SJSA1 (cell line): ENCODE measurements at regions not wholly inside any gene's neighbourhood (a gene's known extent, or its start where the extent isn't known, plus 50 kb on each side); places are given as distances from the start of the nearest gene placed in this dataset.

Source experiments
- DNase-seq, 2 experiments: peaks; one replicate each; pipeline ENCODE4 v3.0.0-alpha.2; 2015 to 2020; ENCODE audit warnings: low spot score in 2 of 2, low read depth in 1 of 2
- H3K27ac ChIP-seq: fragments of 250-450 bp; sonication (Bioruptor Pico); 2 replicates; pipeline ENCODE4 v1.5.1; 2020; ENCODE audit warnings: mild to moderate bottlenecking, moderate library complexity
- H3K27me3 ChIP-seq: fragments of 250-450 bp; sonication (Bioruptor Pico); replicated peaks from 2 replicates; pipeline ENCODE4 v1.5.1; 2020; ENCODE audit warnings: mild to moderate bottlenecking, moderate library complexity
- H3K36me3 ChIP-seq: fragments of 250-450 bp; sonication (Bioruptor Pico); 2 replicates; pipeline ENCODE4 v1.5.1; 2020; ENCODE audit warnings: mild to moderate bottlenecking
- H3K4me1 ChIP-seq: fragments of 250-450 bp; sonication (Bioruptor Pico); replicated peaks from 2 replicates; pipeline ENCODE4 v1.6.1; 2021; ENCODE audit warnings: mild to moderate bottlenecking
- H3K4me3 ChIP-seq: fragments of 250-450 bp; sonication (Bioruptor Pico); 2 replicates; pipeline ENCODE4 v1.5.1; 2020; ENCODE audit warnings: mild to moderate bottlenecking
- H3K9me3 ChIP-seq: fragments of 250-450 bp; sonication (Bioruptor Pico); replicated peaks from 2 replicates; pipeline ENCODE4 v1.5.1; 2020; ENCODE audit warnings: mild to moderate bottlenecking

- H3K4me1 ChIP-seq, result no peaks in the 10 kb centered on the region
Measured at GRCh38 chr7:12102527-12102926, 108.6 kb upstream of the TMEM106B start.

DNA sequence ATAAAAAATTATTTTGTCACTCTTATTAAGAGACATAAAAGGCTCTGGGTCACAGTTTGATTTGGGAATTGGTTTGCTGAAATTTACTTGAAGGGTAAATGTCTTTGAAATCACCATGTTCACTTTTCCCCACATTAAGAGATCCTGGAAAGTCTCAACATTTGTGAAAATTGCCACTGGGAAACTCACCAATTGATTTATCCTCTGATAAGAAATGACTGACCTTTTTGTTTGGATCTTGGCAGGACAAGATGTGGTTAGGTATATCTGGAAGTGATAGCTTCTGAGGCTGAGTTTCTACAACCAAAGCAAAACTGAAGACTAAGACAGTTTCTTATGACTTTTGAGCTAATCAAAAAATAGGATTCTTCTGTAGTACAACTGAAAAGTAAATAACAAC is 107.1 kb upstream of the TMEM106B start:
- Histone ChIP-seq H3K27me3 (peaks cover 6% of the 10 kb centered on the region; the same call in 1 of the 2 replicates), H3K27ac (no peak overlapping the region)
- no peak for DNase-seq

More at GRCh38 chr7:12102527-12102926, 108.6 kb upstream of the TMEM106B start:
- peaks cover 6% of the 10 kb centered on the region; the same call in 1 of the 2 replicates for H3K27me3 ChIP-seq
- no peak overlapping the region for H3K4me3 ChIP-seq
- H3K27ac ChIP-seq, result no peak overlapping the region
- H3K36me3 ChIP-seq, result no peaks in the 10 kb centered on the region
- H3K9me3 ChIP-seq, result no peaks in the 10 kb centered on the region
- DNase-seq, result no peak

GRCh38 chr7:12107381-12107780 is 103.7 kb upstream of the TMEM106B start:
- Histone ChIP-seq H3K27me3 (peaks cover 6% of the 10 kb centered on the region), H3K9me3 (no peaks in the 10 kb centered on the region), H3K36me3 (no peaks in the 10 kb centered on the region), H3K27ac (no peak overlapping the region), H3K4me3 (no peak overlapping the region), H3K4me1 (peaks cover 3% of the 10 kb centered on the region; the same call in 1 of the 2 replicates)
- DNase-seq, result no peak

More for the DNA sequence above, 107.1 kb upstream of the TMEM106B start:
- Histone ChIP-seq H3K4me1 (peaks cover 3% of the 10 kb centered on the region; the same call in 1 of the 2 replicates), H3K36me3 (no peaks in the 10 kb centered on the region), H3K9me3 (no peaks in the 10 kb centered on the region), H3K4me3 (no peak overlapping the region)

GRCh38 chr7:12107841-12108254 is 103.2 kb upstream of the TMEM106B start:
- H3K27ac ChIP-seq, result no peak overlapping the region
- H3K36me3 ChIP-seq, result no peaks in the 10 kb centered on the region
- H3K4me1 ChIP-seq, result peaks cover 3% of the 10 kb centered on the region; the same call in 1 of the 2 replicates
- DNase-seq, result peak in 1 of 2 experiments; percentile 4
- peaks cover 6% of the 10 kb centered on the region for H3K27me3 ChIP-seq
- H3K4me3 ChIP-seq, result no peak overlapping the region
- no peaks in the 10 kb centered on the region for H3K9me3 ChIP-seq

DNA sequence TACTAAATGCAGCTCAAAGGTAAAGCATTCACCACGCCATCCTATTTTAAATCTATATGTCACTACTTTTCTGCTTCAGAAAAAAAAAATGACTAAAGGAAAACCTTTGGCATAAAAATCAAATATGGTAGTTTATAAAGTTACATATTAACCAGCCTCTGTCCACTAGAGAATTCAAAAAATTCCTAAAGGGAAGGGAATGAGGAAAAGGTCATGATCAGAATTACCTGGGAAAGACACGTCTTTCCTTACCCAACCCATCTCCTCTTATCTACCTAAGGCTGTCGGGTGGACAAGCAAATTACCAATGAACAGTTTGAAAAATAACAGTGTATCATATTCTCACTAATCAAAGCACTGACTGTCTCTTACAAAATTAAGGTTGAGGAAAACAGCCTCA is 100.7 kb upstream of the TMEM106B start:
- H3K36me3 ChIP-seq, result no peaks in the 10 kb centered on the region
- H3K9me3 ChIP-seq, result no peaks in the 10 kb centered on the region
- H3K4me1 ChIP-seq, result peaks cover 3% of the 10 kb centered on the region; the same call in 1 of the 2 replicates
- no peak overlapping the region for H3K4me3 ChIP-seq
- no peaks in the 10 kb centered on the region; the same call in 1 of the 2 replicates for H3K27me3 ChIP-seq
- no peak for DNase-seq
- no peak overlapping the region for H3K27ac ChIP-seq

GRCh38 chr7:12111422-12112405 is 99.4 kb upstream of the TMEM106B start:
- no peak overlapping the region for H3K27ac ChIP-seq

GRCh38 chr7:12117170-12117569 is 93.9 kb upstream of the TMEM106B start:
- H3K4me1 ChIP-seq, result no peaks in the 10 kb centered on the region
- no peaks in the 10 kb centered on the region for H3K36me3 ChIP-seq
- DNase-seq, result no peak
- no peaks in the 10 kb centered on the region for H3K27me3 ChIP-seq
- no peak overlapping the region for H3K4me3 ChIP-seq
- no peak overlapping the region for H3K27ac ChIP-seq
- H3K9me3 ChIP-seq, result no peaks in the 10 kb centered on the region

More at GRCh38 chr7:12111422-12112405, 99.4 kb upstream of the TMEM106B start:
- Histone ChIP-seq H3K36me3 (no peaks in the 10 kb centered on the region), H3K9me3 (no peaks in the 10 kb centered on the region), H3K4me1 (peaks cover 3% of the 10 kb centered on the region; the same call in 1 of the 2 replicates), H3K27me3 (no peaks in the 10 kb centered on the region; the same call in 1 of the 2 replicates), H3K4me3 (no peak overlapping the region)
- peak in 1 of 2 experiments; percentile 28 for DNase-seq

DNA sequence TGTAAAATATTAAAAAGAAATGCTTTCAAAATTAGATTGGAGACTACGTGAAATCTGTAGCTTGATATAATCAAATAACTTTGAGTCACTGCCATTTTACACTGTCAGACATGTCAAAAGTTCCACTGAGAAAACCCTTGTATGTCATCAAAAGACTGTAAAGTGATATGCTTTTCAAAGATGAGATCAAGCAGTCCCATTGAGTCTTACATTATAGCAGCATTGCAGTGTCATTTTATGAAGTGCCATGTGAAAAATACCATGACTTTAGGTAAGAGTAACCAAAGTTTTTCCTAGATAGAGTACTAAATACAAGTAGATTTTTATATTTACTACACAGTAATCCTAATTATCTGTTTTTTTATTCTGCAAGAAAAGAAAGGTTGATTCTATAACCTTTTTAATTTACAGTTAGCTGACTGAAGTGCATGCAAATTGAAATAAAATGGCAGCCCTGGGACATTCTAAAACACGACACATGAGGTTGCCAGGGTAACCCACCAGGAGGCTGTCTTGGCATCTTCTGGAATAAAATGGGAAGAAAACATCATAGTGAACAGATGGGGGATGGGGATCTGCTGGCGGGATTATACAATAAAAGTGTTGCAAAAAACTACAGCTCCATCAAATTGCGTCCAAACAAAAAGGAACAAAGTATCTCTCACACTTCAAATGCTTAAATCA is 91.3 kb upstream of the TMEM106B start:
- H3K9me3 ChIP-seq, result no peaks in the 10 kb centered on the region
- H3K36me3 ChIP-seq, result no peaks in the 10 kb centered on the region
- H3K27ac ChIP-seq, result no peak overlapping the region
- no peaks in the 10 kb centered on the region for H3K27me3 ChIP-seq
- H3K4me3 ChIP-seq, result no peak overlapping the region
- H3K4me1 ChIP-seq, result no peaks in the 10 kb centered on the region
- DNase-seq, result no peak

DNA sequence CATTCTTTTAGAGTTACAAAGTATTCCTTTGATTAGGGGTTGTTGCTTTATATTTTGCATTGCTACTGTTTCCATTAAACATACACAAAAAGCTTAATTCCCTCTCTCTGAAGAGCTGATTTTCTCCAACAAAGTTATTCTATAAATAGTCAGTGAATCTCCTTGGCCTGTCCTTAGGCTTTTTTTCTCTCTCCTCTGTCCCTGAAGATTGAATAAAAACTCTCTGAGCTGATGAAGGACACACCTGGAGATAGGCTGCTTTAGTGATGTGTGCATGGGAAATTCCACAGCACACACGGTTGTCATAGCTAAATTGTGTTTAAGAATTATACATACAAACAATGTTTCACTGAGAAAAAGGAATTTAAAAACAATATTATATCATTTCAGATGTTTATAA is 90.5 kb upstream of the TMEM106B start:
- DNase-seq, result no peak
- Histone ChIP-seq H3K27ac (no peak overlapping the region), H3K36me3 (no peaks in the 10 kb centered on the region), H3K4me3 (no peak overlapping the region), H3K4me1 (no peaks in the 10 kb centered on the region), H3K9me3 (no peaks in the 10 kb centered on the region), H3K27me3 (no peaks in the 10 kb centered on the region)

- H3K36me3 ChIP-seq, result no peaks in the 10 kb centered on the region
- no peak overlapping the region for H3K27ac ChIP-seq
- no peaks in the 10 kb centered on the region for H3K27me3 ChIP-seq
- no peak overlapping the region for H3K4me3 ChIP-seq
- no peak for DNase-seq
- no peaks in the 10 kb centered on the region for H3K9me3 ChIP-seq
- no peaks in the 10 kb centered on the region for H3K4me1 ChIP-seq
Measured at GRCh38 chr7:12123172-12123571, 87.9 kb upstream of the TMEM106B start.

- Histone ChIP-seq H3K36me3 (no peaks in the 10 kb centered on the region), H3K4me3 (no peak overlapping the region), H3K27me3 (no peaks in the 10 kb centered on the region), H3K4me1 (no peaks in the 10 kb centered on the region), H3K27ac (no peak overlapping the region), H3K9me3 (no peaks in the 10 kb centered on the region)
- DNase-seq, result no peak
Measured at GRCh38 chr7:12124028-12124427, 87.1 kb upstream of the TMEM106B start.

GRCh38 chr7:12127455-12127854 is 83.6 kb upstream of the TMEM106B start:
- H3K9me3 ChIP-seq, result no peaks in the 10 kb centered on the region
- no peaks in the 10 kb centered on the region for H3K27me3 ChIP-seq
- no peaks in the 10 kb centered on the region for H3K36me3 ChIP-seq
- no peak overlapping the region for H3K27ac ChIP-seq
- H3K4me3 ChIP-seq, result no peak overlapping the region
- no peaks in the 10 kb centered on the region for H3K4me1 ChIP-seq
- no peak for DNase-seq

DNA sequence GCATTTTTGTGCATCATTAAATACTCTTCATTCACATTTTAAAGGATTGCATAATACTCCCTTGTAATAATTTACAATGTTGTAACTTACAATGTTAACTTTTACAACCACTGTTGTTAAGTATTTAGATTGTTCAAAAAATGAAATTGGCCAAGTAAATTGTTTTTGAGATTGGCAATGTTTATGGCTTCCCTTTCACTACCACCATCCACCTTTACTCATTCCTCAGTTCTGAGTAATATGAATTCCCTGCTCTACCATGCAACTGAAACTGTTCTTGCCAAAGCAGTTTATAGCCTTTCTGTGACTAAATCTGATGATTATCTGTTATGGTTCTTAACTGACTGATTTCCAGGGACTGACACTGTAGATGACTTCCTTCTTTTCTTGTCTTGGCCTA is 80.5 kb upstream of the TMEM106B start:
- DNase-seq, result no peak
- no peaks in the 10 kb centered on the region for H3K36me3 ChIP-seq
- H3K4me3 ChIP-seq, result no peak overlapping the region
- H3K4me1 ChIP-seq, result no peaks in the 10 kb centered on the region
- no peaks in the 10 kb centered on the region for H3K9me3 ChIP-seq
- H3K27ac ChIP-seq, result no peak overlapping the region
- no peaks in the 10 kb centered on the region for H3K27me3 ChIP-seq

GRCh38 chr7:12131122-12131521 is 80.0 kb upstream of the TMEM106B start:
- no peaks in the 10 kb centered on the region for H3K4me1 ChIP-seq
- DNase-seq, result no peak
- no peak overlapping the region for H3K4me3 ChIP-seq
- no peaks in the 10 kb centered on the region for H3K36me3 ChIP-seq
- H3K27me3 ChIP-seq, result no peaks in the 10 kb centered on the region
- no peaks in the 10 kb centered on the region for H3K9me3 ChIP-seq
- H3K27ac ChIP-seq, result no peak overlapping the region
